HK-2 (cell line): ENCODE measurements at regions not wholly inside any gene's neighbourhood (a gene's known extent, or its start where the extent isn't known, plus 50 kb on each side); places are given as distances from the start of the nearest gene placed in this dataset.
"Not testable (repeated sequence)": the region's sequence is repeated elsewhere in the genome, so short reads cannot be mapped to it uniquely, and the experiment has no call there.

Experiments
- DNase-seq: peaks from one replicate; pipeline ENCODE4 v3.0.0-alpha.2; 2018; ENCODE audit not compliant: unreplicated experiment

- DNase-seq = no peak
Observed at GRCh38 chr6:145271577-145271976, 463.7 kb downstream of the EPM2A start.

GRCh38 chr6:145272246-145272645 lies 463.1 kb downstream of the EPM2A start:
- DNase-seq = no peak

- no peak for DNase-seq
Observed at GRCh38 chr6:145273136-145273535, 462.2 kb downstream of the EPM2A start.

- no peak for DNase-seq
Observed at GRCh38 chr6:145274083-145274482, 461.2 kb downstream of the EPM2A start.

- no peak for DNase-seq
Observed at GRCh38 chr6:145275019-145275418, 460.3 kb downstream of the EPM2A start.

GRCh38 chr6:145275787-145276186 lies 459.5 kb downstream of the EPM2A start:
- no peak for DNase-seq

GRCh38 chr6:145276756-145277155 lies 458.6 kb downstream of the EPM2A start:
- no peak for DNase-seq

GRCh38 chr6:145277358-145278086 lies 457.8 kb downstream of the EPM2A start:
- DNase-seq = no peak

GRCh38 chr6:145278163-145278807 lies 457.0 kb downstream of the EPM2A start:
- DNase-seq = no peak

GRCh38 chr6:145279551-145279950 lies 455.8 kb downstream of the EPM2A start:
- no peak for DNase-seq

- DNase-seq = no peak
Observed at GRCh38 chr6:145279993-145280392, 455.3 kb downstream of the EPM2A start.

- not testable (repeated sequence) for DNase-seq
Observed at GRCh38 chr6:145283209-145283608, 452.1 kb downstream of the EPM2A start.

- no peak for DNase-seq
Observed at GRCh38 chr6:145283856-145284255, 451.5 kb downstream of the EPM2A start.

- DNase-seq = no peak
Observed at GRCh38 chr6:145286916-145287315, 448.4 kb downstream of the EPM2A start.

GRCh38 chr6:145289573-145289972 lies 445.7 kb downstream of the EPM2A start:
- no peak for DNase-seq

GRCh38 chr6:145290122-145290521 lies 445.2 kb downstream of the EPM2A start:
- DNase-seq = no peak

GRCh38 chr6:145292066-145292465 lies 443.3 kb downstream of the EPM2A start:
- no peak for DNase-seq

GRCh38 chr6:145294942-145295341 lies 440.4 kb downstream of the EPM2A start:
- no peak for DNase-seq

GRCh38 chr6:145295746-145296145 lies 439.6 kb downstream of the EPM2A start:
- no peak for DNase-seq

GRCh38 chr6:145305670-145306069 lies 429.6 kb downstream of the EPM2A start:
- DNase-seq = no peak

GRCh38 chr6:145306489-145306888 lies 428.8 kb downstream of the EPM2A start:
- no peak for DNase-seq

- no peak for DNase-seq
Observed at GRCh38 chr6:145309842-145310535, 425.3 kb downstream of the EPM2A start.

- no peak for DNase-seq
Observed at GRCh38 chr6:145312481-145312880, 422.8 kb downstream of the EPM2A start.
